Common myeloid progenitor, CD34-positive (primary cell): ENCODE measurements at regions not wholly inside any gene's neighbourhood (a gene's known extent, or its start where the extent isn't known, plus 50 kb on each side); places are given as distances from the start of the nearest gene placed in this dataset.

Experiments
- CTCF ChIA-PET: fragments of 350-600 bp; sonication (Branson Sonifier 250); formaldehyde crosslinking; loops from one replicate; lab custom pipeline; 2021; ENCODE audit warnings: antibody characterized with exemption; lab: Charles Lee
- POLR2A ChIA-PET: fragments of 350-600 bp; sonication (Branson Sonifier 250); formaldehyde crosslinking; loops from one replicate; lab custom pipeline; 2021; ENCODE audit warnings: antibody characterized with exemption; lab: Charles Lee
- DNase-seq, 3 donors: peaks; one replicate each; pipeline versions ENCODE4 v3.0.0 to v3.0.0-alpha.2; 2013
- H3K27ac ChIP-seq, 2 experiments: 1 replicate in 1 of 2; 2 replicates in 1 of 2; pipeline ENCODE4 v1.7.0; 2013; ENCODE audit warnings: inconsistent platforms in 2 of 2, low read length in 2 of 2, mild to moderate bottlenecking in 2 of 2, low read depth in 1 of 2, moderate library complexity in 1 of 2; ENCODE audit not compliant: severe bottlenecking in 2 of 2, insufficient read depth in 1 of 2, poor library complexity in 1 of 2
- H3K27me3 ChIP-seq, 5 experiments: replicated peaks in 2 of 5; 1 replicate in 3 of 5; 2 replicates in 2 of 5; pipeline versions ENCODE4 v1.6.1 to v1.7.0; 2013; ENCODE audit warnings: low read length in 4 of 5, mild to moderate bottlenecking in 2 of 5, moderate library complexity in 2 of 5, inconsistent platforms in 1 of 5; ENCODE audit not compliant: insufficient read depth in 5 of 5, control insufficient read depth in 4 of 5
- H3K36me3 ChIP-seq, 4 experiments: 1 replicate in 2 of 4; 2 replicates in 2 of 4; pipeline versions ENCODE4 v1.6.1 to v1.7.0; 2013; ENCODE audit warnings: low read length in 3 of 4, control low read depth in 1 of 4, mild to moderate bottlenecking in 1 of 4; ENCODE audit not compliant: control insufficient read depth in 4 of 4, insufficient read depth in 4 of 4
- H3K4me1 ChIP-seq, 4 experiments: 1 replicate in 3 of 4; 2 replicates in 1 of 4; pipeline versions ENCODE4 v1.6.1 to v1.7.1; 2013; ENCODE audit warnings: low read length in 3 of 4, mild to moderate bottlenecking in 3 of 4, control low read depth in 1 of 4, inconsistent platforms in 1 of 4, moderate library complexity in 1 of 4; ENCODE audit not compliant: control insufficient read depth in 4 of 4, insufficient read depth in 4 of 4; ENCODE audit errors: control extremely low read depth in 1 of 4
- H3K4me3 ChIP-seq, 7 experiments: 1 replicate in 4 of 7; 2 replicates in 3 of 7; pipeline versions ENCODE4 v1.5.1 to v1.7.0; 2013; ENCODE audit warnings: mild to moderate bottlenecking in 7 of 7, low read length in 6 of 7, moderate library complexity in 6 of 7, inconsistent platforms in 2 of 7, low read depth in 2 of 7, control low read depth in 1 of 7; ENCODE audit not compliant: insufficient read depth in 4 of 7, control insufficient read depth in 1 of 7; ENCODE audit errors: extremely low read depth in 1 of 7
- H3K9me3 ChIP-seq, 5 experiments: 1 replicate in 4 of 5; 2 replicates in 1 of 5; pipeline versions ENCODE4 v1.6.1 to v1.7.1; 2013; ENCODE audit warnings: low read length in 4 of 5, mild to moderate bottlenecking in 2 of 5, inconsistent platforms in 1 of 5, low read depth in 1 of 5, moderate library complexity in 1 of 5; ENCODE audit not compliant: control insufficient read depth in 4 of 5, insufficient read depth in 2 of 5; ENCODE audit errors: control extremely low read depth in 1 of 5
- WGBS: methylation state at CpG from one replicate; pipeline ENCODE4 v1.1.5; 2013; ENCODE audit not compliant: insufficient coverage; 5-methylcytosine and 5-hydroxymethylcytosine counted together

DNA sequence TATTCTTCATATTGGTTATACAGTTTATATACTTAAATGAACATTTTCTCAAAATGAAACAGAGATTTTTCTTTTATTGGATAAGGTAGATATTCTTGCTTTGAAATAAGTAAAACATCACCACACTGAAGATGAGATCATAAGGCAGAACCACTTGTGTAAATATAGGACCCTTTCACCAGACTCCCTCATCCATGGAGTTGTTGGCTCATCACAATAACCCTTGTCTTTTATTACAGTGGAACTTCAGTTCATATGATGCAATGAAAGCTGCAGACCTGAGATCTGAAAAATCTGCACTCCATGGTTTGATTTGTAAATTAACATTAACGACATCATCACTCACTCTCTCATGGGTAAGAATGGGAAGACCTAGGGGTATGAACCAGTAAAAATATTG, 51.9 kb upstream of the DBX2 start:
- WGBS: 100% methylated on average over 1 of the region's 1 CpG
- H3K9me3 ChIP-seq: no peaks in the 10 kb centered on the region
- H3K36me3 ChIP-seq: no peaks in the 10 kb centered on the region
- POLR2A ChIA-PET: no interaction called here
- CTCF ChIA-PET: no interaction called here
- H3K4me3 ChIP-seq: no peak overlapping the region
- no peak for DNase-seq
- H3K4me1 ChIP-seq: no peaks in the 10 kb centered on the region
- peaks cover 0 to 4% (median 0%) of the 10 kb centered on the region in 5 experiments for H3K27me3 ChIP-seq
- no peak overlapping the region for H3K27ac ChIP-seq

DNA sequence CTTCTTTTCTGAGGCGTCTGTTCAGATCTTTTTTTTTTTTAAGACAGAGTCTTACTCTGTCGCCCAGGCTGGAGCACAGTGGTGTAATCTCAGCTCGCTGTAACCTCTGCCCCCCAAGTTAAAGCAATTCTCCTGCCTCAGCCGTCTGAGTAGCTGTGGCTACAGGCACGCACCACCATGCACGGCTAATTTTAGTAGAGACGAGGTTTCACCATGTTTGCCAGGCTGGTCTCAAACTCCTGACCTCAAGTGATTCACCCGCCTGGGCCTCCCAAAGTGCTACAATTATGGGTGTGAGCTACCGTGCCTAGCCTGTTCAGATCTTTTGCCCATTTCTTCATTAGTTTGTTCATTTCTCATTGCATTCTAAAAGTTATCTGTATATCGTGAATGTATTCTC, 55.1 kb upstream of the DBX2 start:
- ChIA-PET POLR2A (interaction anchor here (0.6 kb wide), 1 partner anchor 9 kb away, joined by 3 read pairs; no protein-coding TSS in a partner anchor), CTCF (interaction anchor here (0.6 kb wide), 1 partner anchor 22 kb away, joined by 3 read pairs; no protein-coding TSS in a partner anchor)
- Histone ChIP-seq H3K27me3 (no peaks in the 10 kb centered on the region), H3K9me3 (no peaks in the 10 kb centered on the region), H3K27ac (no peak overlapping the region), H3K4me3 (no peak overlapping the region), H3K36me3 (no peaks in the 10 kb centered on the region), H3K4me1 (no peaks in the 10 kb centered on the region)
- 97% methylated on average over 8 of the region's 10 CpGs for WGBS
- DNase-seq: no peak

DNA sequence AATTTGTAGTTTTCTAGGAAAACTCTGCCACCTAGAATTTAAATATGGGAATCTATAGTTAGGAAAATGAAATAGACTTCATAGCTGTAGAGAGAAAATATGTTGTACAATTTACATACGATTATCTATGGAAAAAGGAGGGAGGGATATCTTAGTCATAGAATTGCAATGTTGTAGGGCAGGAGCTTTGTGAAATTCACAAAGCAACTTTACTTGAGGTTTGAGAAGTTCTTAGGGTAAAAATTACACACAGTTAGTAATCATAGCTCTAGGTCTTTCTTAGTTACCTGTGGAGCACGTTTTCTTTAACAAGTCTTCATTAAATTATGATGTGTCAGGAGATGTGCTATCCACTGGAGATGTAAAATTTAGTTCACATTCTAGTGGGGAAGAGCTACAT, 61.4 kb upstream of the DBX2 start:
- WGBS: 100% methylated on average over 1 of the region's 2 CpGs
- Histone ChIP-seq H3K4me1 (no peaks in the 10 kb centered on the region), H3K4me3 (no peak overlapping the region), H3K27ac (no peak overlapping the region), H3K27me3 (no peaks in the 10 kb centered on the region), H3K9me3 (no peaks in the 10 kb centered on the region), H3K36me3 (no peaks in the 10 kb centered on the region)
- ChIA-PET POLR2A (no interaction called here), CTCF (no interaction called here)
- DNase-seq: no peak

DNA sequence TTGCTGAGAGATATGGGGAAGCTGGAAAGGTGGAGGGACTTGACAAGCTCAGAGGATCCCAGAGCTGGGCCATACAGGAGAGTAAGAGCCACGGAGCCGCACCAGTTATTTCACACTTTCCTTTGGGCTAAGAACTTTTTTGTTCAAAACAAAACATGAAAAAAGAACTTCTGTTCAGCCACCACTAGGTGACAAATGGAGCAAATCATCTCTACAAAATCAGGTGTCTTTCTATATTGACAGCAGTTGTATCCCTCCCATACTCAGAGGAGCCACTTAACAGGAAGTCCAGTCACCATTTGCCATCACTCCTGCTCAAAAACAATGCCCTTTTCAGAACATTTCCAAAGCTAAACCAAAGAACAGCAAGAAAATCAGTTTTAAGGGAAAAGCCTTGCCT, 70.3 kb upstream of the DBX2 start:
- H3K9me3 ChIP-seq: no peaks in the 10 kb centered on the region
- ChIA-PET POLR2A (no interaction called here), CTCF (interaction anchor here (0.9 kb wide), 1 partner anchor 11 kb away, joined by 3 read pairs; no protein-coding TSS in a partner anchor)
- no peaks in the 10 kb centered on the region for H3K36me3 ChIP-seq
- DNase-seq: no peak
- H3K27me3 ChIP-seq: no peaks in the 10 kb centered on the region
- H3K4me3 ChIP-seq: no peak overlapping the region
- no CpG with 5 or more reads among the region's 2 CpGs for WGBS
- no peak overlapping the region for H3K27ac ChIP-seq
- no peaks in the 10 kb centered on the region for H3K4me1 ChIP-seq

DNA sequence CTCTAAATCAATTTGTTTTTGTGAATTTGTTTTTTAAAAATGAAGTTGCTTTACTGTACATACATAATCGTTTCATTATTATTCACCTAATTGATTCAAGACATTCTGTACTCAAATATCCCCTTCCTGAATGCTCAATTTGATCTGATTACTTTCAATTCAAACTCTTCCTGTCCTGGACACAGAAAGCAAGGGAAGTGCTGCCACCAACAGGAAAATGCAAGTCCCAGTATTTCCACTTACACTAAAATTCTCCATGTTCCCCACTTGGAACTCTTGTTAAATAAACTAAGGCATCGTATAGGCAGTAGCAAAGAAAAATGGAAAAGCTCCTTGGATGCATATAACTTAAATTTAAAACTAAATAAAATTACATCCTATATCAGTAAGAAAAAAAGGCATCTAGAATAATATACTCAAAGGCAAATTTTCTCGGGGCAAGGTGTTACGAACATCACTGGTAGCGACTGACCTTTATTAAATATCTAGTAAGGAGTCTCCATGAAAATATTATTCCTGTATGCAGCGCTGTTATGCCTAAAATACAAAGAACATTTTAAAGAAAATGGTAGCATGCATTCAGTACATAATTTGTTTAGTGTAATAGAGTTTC, 72.0 kb upstream of the DBX2 start:
- ChIA-PET POLR2A (no interaction called here), CTCF (no interaction called here)
- Histone ChIP-seq H3K4me3 (no peak overlapping the region), H3K36me3 (no peaks in the 10 kb centered on the region), H3K9me3 (no peaks in the 10 kb centered on the region), H3K27me3 (no peaks in the 10 kb centered on the region), H3K27ac (no peak overlapping the region), H3K4me1 (no peaks in the 10 kb centered on the region)
- 66% methylated on average over 4 of the region's 6 CpGs for WGBS
- peak; percentile 9 to 26 (median 13) for DNase-seq

DNA sequence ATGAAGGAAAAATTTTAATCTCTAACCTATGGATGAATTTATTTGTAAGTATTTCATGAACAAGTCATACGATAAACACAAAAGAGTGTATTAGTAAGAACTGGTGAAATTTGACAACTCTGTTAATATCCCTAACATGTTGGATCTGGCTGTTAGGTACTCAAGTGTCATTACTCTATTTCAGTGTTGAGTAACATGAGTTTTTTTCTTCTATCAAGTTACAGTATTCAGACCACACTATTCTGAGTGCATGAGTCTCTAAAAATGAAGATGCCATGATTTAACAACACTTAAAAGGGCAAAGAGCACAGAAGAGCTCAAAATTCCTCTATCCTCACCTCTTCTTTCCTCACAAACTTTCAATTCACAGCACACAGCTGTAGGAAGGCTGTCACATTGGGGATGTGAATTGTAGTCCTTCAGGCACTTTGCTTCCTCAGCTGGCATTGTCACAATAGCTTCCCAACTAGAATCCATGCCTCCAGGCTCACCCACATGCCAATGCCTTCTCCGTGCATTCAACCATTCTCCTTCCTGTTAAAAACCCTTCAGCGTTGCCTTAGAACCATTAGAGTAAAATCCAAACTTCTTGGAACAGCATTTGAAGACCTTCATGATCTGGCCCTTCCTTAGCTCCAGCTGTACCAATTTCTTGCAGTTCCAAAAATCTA, 73.7 kb upstream of the DBX2 start:
- Histone ChIP-seq H3K4me1 (no peaks in the 10 kb centered on the region), H3K36me3 (no peaks in the 10 kb centered on the region), H3K27ac (no peak overlapping the region), H3K27me3 (no peaks in the 10 kb centered on the region), H3K9me3 (no peaks in the 10 kb centered on the region), H3K4me3 (no peak overlapping the region)
- ChIA-PET POLR2A (no interaction called here), CTCF (interaction anchor here (0.6 kb wide), 1 partner anchor 555 kb away, joined by 3 read pairs; no protein-coding TSS in a partner anchor)
- DNase-seq: no peak
- 88% methylated on average over 2 of the region's 3 CpGs for WGBS

DNA sequence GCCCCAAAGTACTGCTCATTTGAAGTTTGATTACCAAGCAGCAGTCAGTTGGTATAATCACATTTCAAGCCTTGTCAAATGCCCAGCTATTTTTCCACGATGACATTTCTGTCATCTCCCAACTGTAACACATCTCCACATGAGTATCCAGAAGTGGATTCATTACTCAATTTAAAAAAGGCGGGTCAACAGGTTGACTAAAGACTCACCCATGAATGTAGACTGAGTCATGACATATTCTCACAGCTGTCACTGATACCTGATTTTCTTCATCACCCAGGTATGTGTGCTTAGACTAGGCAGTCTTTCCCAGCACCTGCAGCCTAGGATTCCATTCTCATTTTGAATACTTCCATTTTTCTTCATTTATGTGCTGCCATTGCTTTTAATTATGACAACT, 75.1 kb upstream of the DBX2 start:
- H3K27me3 ChIP-seq: no peaks in the 10 kb centered on the region
- no peak overlapping the region for H3K27ac ChIP-seq
- no peak overlapping the region for H3K4me3 ChIP-seq
- DNase-seq: no peak
- 89% methylated on average over 2 of the region's 2 CpGs for WGBS
- ChIA-PET CTCF (interaction anchor here (0.9 kb wide), 1 partner anchor 262 kb away, joined by 3 read pairs; no protein-coding TSS in a partner anchor), POLR2A (no interaction called here)
- peaks cover 0 to under 1% (median 0%) of the 10 kb centered on the region in 4 experiments for H3K4me1 ChIP-seq
- H3K36me3 ChIP-seq: no peaks in the 10 kb centered on the region
- H3K9me3 ChIP-seq: no peaks in the 10 kb centered on the region
